Lower lobe of right lung (tissue), 2 donors: ENCODE measurements at regions not wholly inside any gene's neighbourhood (a gene's known extent, or its start where the extent isn't known, plus 50 kb on each side); places are given as distances from the start of the nearest gene placed in this dataset.

Experiments
- ATAC-seq, 2 donors: fragments of 200-7000 bp; cut with Tn5 transposase; one replicate each; pipeline ENCODE4 v1.9.1; 2020 to 2022; ENCODE audit warnings: mild to moderate bottlenecking in 2 of 2, moderate library complexity in 2 of 2
- DNase-seq: peaks from one replicate; pipeline ENCODE4 v3.0.0-alpha.2; 2020
- H3K27ac ChIP-seq: fragments of 200-600 bp; one replicate; pipeline ENCODE4 v1.8.0; 2022
- H3K27me3 ChIP-seq: fragments of 200-600 bp; one replicate; pipeline ENCODE4 v1.8.0; 2022; ENCODE audit warnings: low read depth
- H3K36me3 ChIP-seq: fragments of 200-600 bp; one replicate; pipeline ENCODE4 v1.8.0; 2022; ENCODE audit warnings: mild to moderate bottlenecking
- H3K4me1 ChIP-seq: fragments of 200-600 bp; one replicate; pipeline ENCODE4 v1.8.0; 2022
- H3K4me3 ChIP-seq: fragments of 200-600 bp; one replicate; pipeline ENCODE4 v1.8.0; 2022; ENCODE audit warnings: mild to moderate bottlenecking
- H3K9me3 ChIP-seq: fragments of 200-600 bp; one replicate; pipeline ENCODE4 v1.8.0; 2022
- intact Hi-C: fragments of 100-400 bp; cut with DNase I; formaldehyde crosslinking; loops from one replicate; pipeline ENCODE4 v1.11.0; 2022
- TF ChIP-seq, protein P1 (sequence below): fragments of 200-600 bp; IDR thresholded peaks from one replicate; pipeline ENCODE4 v1.8.0; 2022; ENCODE audit warnings: antibody characterized with exemption, mild to moderate bottlenecking
- donor health status: DM: no; HTN: yes; CAD: no; lungs with severe emphysema.

DNA sequence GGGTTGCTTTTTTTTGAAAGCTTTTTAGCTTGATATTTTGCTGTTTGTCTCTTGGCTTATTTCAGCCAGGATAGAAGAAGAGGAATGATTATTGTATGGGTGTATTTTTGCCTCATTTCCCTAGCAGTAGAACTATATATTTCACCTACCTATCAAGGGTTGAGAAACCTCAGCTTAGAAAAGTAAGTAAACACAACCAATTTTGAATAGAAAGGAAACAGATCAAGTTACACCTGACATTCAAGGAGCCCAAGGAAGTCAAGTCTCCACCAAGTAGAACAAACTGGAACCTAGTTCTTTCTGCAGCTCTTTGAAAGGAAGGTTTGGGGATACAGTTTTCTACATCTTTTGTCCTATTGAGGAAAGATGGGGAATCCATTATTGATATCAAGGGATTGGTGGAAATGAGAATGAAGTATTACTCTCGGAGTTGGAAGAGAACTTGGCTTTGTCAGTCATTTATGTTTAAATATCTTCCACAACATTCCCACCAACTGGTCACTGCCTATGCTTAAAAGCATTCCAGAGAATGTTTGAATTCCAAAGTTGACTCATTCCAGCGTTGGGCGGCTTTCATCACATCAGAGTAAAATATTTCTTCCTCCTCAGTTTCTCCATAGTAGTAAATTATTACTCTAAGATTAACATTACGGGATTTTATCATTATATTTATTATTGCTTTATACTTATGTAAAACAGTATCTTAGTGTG lies 207.8 kb upstream of the CNKSR2 start:
- H3K27ac ChIP-seq, result no peak overlapping the region
- no peaks in the 10 kb centered on the region for H3K4me1 ChIP-seq
- no peaks in the 10 kb centered on the region for H3K27me3 ChIP-seq
- TF ChIP-seq, protein P1, sequence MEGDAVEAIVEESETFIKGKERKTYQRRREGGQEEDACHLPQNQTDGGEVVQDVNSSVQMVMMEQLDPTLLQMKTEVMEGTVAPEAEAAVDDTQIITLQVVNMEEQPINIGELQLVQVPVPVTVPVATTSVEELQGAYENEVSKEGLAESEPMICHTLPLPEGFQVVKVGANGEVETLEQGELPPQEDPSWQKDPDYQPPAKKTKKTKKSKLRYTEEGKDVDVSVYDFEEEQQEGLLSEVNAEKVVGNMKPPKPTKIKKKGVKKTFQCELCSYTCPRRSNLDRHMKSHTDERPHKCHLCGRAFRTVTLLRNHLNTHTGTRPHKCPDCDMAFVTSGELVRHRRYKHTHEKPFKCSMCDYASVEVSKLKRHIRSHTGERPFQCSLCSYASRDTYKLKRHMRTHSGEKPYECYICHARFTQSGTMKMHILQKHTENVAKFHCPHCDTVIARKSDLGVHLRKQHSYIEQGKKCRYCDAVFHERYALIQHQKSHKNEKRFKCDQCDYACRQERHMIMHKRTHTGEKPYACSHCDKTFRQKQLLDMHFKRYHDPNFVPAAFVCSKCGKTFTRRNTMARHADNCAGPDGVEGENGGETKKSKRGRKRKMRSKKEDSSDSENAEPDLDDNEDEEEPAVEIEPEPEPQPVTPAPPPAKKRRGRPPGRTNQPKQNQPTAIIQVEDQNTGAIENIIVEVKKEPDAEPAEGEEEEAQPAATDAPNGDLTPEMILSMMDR, result no peak
- DNase-seq (no peak), ATAC-seq (peak in 1 of 2 donors; percentile 56)
- H3K36me3 ChIP-seq, result no peaks in the 10 kb centered on the region
- H3K4me3 ChIP-seq, result no peak overlapping the region
- intact Hi-C loops, result no loop called here
- no peaks in the 10 kb centered on the region for H3K9me3 ChIP-seq

DNA sequence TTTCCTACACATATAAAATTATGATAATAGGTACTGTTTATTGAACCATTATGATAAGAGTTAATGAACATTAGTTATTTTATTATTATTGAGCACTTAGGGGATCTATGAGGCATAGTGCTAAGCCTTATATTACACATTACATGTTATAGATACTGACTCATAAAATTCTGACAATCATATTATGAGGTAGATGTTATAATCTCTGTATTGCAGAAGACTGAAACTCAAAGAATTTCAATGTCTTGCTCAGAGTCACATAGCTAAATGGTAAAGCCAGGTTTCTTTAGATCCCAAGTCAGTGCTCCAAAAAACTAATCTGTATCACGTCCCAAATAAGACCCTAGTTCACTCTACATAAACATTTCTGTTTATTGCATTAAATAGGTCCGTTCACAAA lies 207.2 kb upstream of the CNKSR2 start:
- TF ChIP-seq, protein P1, result no peak
- no peak overlapping the region for H3K27ac ChIP-seq
- H3K4me3 ChIP-seq, result no peak overlapping the region
- no peaks in the 10 kb centered on the region for H3K36me3 ChIP-seq
- DNase-seq (no peak), ATAC-seq (no peak)
- H3K4me1 ChIP-seq, result no peaks in the 10 kb centered on the region
- H3K27me3 ChIP-seq, result no peaks in the 10 kb centered on the region
- H3K9me3 ChIP-seq, result no peaks in the 10 kb centered on the region
- intact Hi-C loops, result no loop called here

DNA sequence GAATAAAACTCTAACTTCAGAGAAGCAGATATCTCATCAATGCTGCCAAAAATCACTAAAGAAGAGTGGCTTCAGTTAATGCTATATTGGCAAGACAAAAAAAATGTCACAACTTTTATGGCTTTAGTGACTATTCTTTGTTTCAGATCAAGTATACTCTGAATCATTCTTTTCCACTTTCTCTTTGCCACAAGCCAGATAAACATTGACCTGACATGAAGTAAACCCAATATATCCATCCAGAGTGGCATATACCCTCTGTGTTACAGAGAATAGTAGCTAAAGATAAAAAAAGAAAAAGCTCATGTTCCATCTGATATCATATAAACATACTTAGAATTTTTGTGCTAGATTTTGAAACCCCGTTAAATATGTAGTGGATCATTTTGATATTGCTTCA lies 206.7 kb upstream of the CNKSR2 start:
- intact Hi-C loops, result no loop called here
- DNase-seq, result no peak
- H3K4me3 ChIP-seq, result no peak overlapping the region
- ATAC-seq, result no peak
- H3K9me3 ChIP-seq, result no peaks in the 10 kb centered on the region
- H3K27ac ChIP-seq, result no peak overlapping the region
- TF ChIP-seq, protein P1, result no peak
- H3K4me1 ChIP-seq, result no peaks in the 10 kb centered on the region
- H3K36me3 ChIP-seq, result no peaks in the 10 kb centered on the region
- no peaks in the 10 kb centered on the region for H3K27me3 ChIP-seq

DNA sequence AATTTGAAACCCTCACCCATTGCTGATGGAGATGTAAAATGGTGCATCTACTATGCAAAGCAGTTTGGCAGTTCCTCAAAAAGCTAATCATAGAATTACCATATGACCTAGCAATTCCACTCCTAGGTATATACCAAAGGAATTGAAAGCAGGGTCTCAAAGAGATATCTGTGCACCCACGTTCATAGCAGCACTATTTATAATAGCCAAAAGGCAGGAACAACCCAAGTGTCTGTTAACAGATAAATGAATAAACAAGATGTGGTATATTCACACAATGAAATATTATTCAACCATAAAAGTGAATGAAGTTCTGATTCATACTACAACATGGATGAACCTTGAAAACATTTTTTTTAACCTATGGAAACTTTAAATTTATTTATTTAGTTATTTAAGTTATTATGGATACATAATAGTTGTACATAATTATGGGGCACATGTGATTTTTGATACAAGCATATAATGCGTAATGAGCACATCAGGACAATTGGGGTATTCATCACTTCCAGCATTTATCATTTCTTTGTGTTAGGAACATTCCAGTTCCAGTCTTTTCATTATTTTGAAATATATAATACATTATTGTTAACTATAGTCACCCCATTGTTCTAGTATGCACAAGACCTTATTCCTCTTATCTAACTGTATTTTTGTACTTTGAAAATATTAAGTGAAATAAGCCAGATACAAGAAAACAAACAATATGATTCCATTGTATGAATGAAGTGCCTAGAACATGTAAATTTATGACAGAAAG lies 205.6 kb upstream of the CNKSR2 start:
- ATAC-seq (no peak), DNase-seq (no peak)
- H3K27me3 ChIP-seq, result no peaks in the 10 kb centered on the region
- H3K4me3 ChIP-seq, result no peak overlapping the region
- intact Hi-C loops, result no loop called here
- H3K9me3 ChIP-seq, result no peaks in the 10 kb centered on the region
- no peak overlapping the region for H3K27ac ChIP-seq
- H3K36me3 ChIP-seq, result no peaks in the 10 kb centered on the region
- no peaks in the 10 kb centered on the region for H3K4me1 ChIP-seq
- TF ChIP-seq, protein P1, result no peak

DNA sequence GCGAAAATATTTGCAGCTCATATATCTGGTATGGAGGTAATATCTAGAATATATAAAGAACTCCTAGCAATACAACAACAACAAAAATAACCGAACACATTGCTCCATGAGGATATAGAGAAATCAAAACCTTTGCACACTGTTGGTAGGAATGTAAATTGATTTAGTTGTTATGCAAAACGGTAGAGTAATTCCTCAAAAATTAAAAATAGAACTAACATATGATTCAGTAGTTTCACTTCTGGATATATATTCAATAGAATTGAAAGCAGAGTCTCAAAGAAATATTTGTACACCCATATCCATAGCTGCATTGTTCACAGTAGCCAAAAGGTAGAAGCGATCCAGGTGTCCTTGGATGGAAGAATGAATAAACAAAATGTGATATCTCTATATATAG lies 203.0 kb upstream of the CNKSR2 start:
- no peak overlapping the region for H3K4me3 ChIP-seq
- intact Hi-C loops, result no loop called here
- H3K9me3 ChIP-seq, result no peaks in the 10 kb centered on the region
- H3K36me3 ChIP-seq, result no peaks in the 10 kb centered on the region
- no peaks in the 10 kb centered on the region for H3K4me1 ChIP-seq
- ATAC-seq, result no peak
- TF ChIP-seq, protein P1, result no peak
- no peak for DNase-seq
- H3K27ac ChIP-seq, result no peak overlapping the region
- no peaks in the 10 kb centered on the region for H3K27me3 ChIP-seq
